ENCODE measurements at regions not wholly inside any gene's neighbourhood (a gene's known extent, or its start where the extent isn't known, plus 50 kb on each side); places are given as distances from the start of the nearest gene placed in this dataset.

- no peak for DNase-seq (ENCODE audit: low read depth)
- TF ChIP-seq CTCF (IDR thresholded peaks at IDR 0.05; ENCODE audit: control insufficient read depth, insufficient read depth, low read depth, low read length, missing control alignments), result no peak
- no peak overlapping the region for H3K4me3 ChIP-seq (ENCODE audit: control insufficient read depth, low read depth, low read length)
Measured at GRCh38 chr18:2030647-2031046, 540.7 kb downstream of the METTL4 start.

- no peak for TF ChIP-seq CTCF (IDR thresholded peaks at IDR 0.05; ENCODE audit: control insufficient read depth, insufficient read depth, low read depth, low read length, missing control alignments)
- H3K4me3 ChIP-seq (ENCODE audit: control insufficient read depth, low read depth, low read length), result no peak overlapping the region
- no peak for DNase-seq (ENCODE audit: low read depth)
Measured at GRCh38 chr18:2032036-2032435, 539.3 kb downstream of the METTL4 start.

- no peak for DNase-seq (ENCODE audit: low read depth)
Measured at GRCh38 chr18:2035056-2035455, 536.2 kb downstream of the METTL4 start.

GRCh38 chr18:2036086-2036485 is 535.2 kb downstream of the METTL4 start:
- H3K4me3 ChIP-seq (ENCODE audit: control insufficient read depth, low read depth, low read length), result no peak overlapping the region
- DNase-seq (ENCODE audit: low read depth), result no peak

More at GRCh38 chr18:2035056-2035455, 536.2 kb downstream of the METTL4 start:
- no peak overlapping the region for H3K4me3 ChIP-seq (ENCODE audit: control insufficient read depth, low read depth, low read length)
- TF ChIP-seq CTCF (IDR thresholded peaks at IDR 0.05; ENCODE audit: control insufficient read depth, insufficient read depth, low read depth, low read length, missing control alignments), result no peak

GRCh38 chr18:2040279-2040678 is 531.0 kb downstream of the METTL4 start:
- no peak for TF ChIP-seq CTCF (IDR thresholded peaks at IDR 0.05; ENCODE audit: control insufficient read depth, insufficient read depth, low read depth, low read length, missing control alignments)
- DNase-seq (ENCODE audit: low read depth), result no peak
- no peak overlapping the region for H3K4me3 ChIP-seq (ENCODE audit: control insufficient read depth, low read depth, low read length)

More at GRCh38 chr18:2036086-2036485, 535.2 kb downstream of the METTL4 start:
- TF ChIP-seq CTCF (IDR thresholded peaks at IDR 0.05; ENCODE audit: control insufficient read depth, insufficient read depth, low read depth, low read length, missing control alignments), result no peak

- H3K4me3 ChIP-seq (ENCODE audit: control insufficient read depth, low read depth, low read length), result no peak overlapping the region
- no peak for TF ChIP-seq CTCF (IDR thresholded peaks at IDR 0.05; ENCODE audit: control insufficient read depth, insufficient read depth, low read depth, low read length, missing control alignments)
- no peak for DNase-seq (ENCODE audit: low read depth)
Measured at GRCh38 chr18:2049986-2050385, 521.3 kb downstream of the METTL4 start.

GRCh38 chr18:2050702-2051201 is 520.6 kb downstream of the METTL4 start:
- H3K4me3 ChIP-seq (ENCODE audit: control insufficient read depth, low read depth, low read length), result no peak overlapping the region
- TF ChIP-seq CTCF (IDR thresholded peaks at IDR 0.05; ENCODE audit: control insufficient read depth, insufficient read depth, low read depth, low read length, missing control alignments), result no peak
- DNase-seq (ENCODE audit: low read depth), result no peak

All from AG09309 (cell line).